Epithelial cell of proximal tubule (primary cell): ENCODE measurements at regions not wholly inside any gene's neighbourhood (a gene's known extent, or its start where the extent isn't known, plus 50 kb on each side); places are given as distances from the start of the nearest gene placed in this dataset.

ENCODE experiments used
- DNase-seq: peaks from one replicate; pipeline ENCODE4 v3.0.0-alpha.2; 2011; ENCODE audit warnings: low read depth
- H3K4me3 ChIP-seq: 2 replicates; pipeline ENCODE4 v1.5.1; 2011; ENCODE audit warnings: low read depth, mild to moderate bottlenecking, low read length
- TF ChIP-seq, protein P1 (sequence below): conservative IDR thresholded peaks from 2 replicates; pipeline ENCODE4 v1.5.1; 2012; ENCODE audit warnings: low read depth, mild to moderate bottlenecking, low read length

DNA sequence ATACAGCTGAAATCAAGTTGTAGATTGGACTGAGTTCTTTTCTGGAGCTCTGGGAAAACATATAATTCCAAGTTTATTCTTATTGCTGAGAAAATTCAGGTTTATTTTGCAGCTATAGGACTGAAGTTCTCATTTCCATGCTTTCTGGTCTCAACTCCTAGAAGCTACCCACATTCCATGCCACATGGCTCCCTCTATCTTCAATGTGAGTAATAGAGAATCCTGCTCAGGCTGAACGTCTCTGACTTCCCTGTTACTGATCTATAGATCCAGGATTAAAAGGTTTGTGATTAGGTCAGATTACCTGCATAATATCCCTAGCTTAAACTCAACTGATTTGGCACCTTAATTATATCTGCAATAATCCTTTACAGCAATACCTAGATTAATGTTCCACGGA, 453.8 kb upstream of the MC4R start:
- no peak overlapping the region for H3K4me3 ChIP-seq
- TF ChIP-seq, protein P1, sequence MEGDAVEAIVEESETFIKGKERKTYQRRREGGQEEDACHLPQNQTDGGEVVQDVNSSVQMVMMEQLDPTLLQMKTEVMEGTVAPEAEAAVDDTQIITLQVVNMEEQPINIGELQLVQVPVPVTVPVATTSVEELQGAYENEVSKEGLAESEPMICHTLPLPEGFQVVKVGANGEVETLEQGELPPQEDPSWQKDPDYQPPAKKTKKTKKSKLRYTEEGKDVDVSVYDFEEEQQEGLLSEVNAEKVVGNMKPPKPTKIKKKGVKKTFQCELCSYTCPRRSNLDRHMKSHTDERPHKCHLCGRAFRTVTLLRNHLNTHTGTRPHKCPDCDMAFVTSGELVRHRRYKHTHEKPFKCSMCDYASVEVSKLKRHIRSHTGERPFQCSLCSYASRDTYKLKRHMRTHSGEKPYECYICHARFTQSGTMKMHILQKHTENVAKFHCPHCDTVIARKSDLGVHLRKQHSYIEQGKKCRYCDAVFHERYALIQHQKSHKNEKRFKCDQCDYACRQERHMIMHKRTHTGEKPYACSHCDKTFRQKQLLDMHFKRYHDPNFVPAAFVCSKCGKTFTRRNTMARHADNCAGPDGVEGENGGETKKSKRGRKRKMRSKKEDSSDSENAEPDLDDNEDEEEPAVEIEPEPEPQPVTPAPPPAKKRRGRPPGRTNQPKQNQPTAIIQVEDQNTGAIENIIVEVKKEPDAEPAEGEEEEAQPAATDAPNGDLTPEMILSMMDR: no peak
- DNase-seq: no peak

DNA sequence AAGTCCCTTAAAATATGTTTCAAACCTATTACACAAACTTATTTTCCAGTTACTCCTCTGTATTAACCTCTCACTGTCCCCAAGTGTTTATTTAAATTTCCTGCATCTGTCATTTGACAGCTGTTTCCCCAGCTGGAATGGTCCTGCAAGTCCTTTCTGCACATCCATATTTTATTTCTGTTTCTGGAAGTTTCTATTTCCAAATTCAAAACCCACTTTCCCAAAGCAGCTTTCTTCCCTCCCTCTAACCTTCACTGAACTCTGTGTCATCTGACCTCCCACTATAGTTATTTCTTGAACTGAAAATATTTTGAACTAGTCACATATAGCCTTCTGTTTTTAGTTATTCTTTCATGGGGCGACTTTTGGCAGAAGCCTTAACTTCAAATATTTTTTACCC, 459.4 kb upstream of the MC4R start:
- TF ChIP-seq, protein P1: no peak
- DNase-seq: no peak
- H3K4me3 ChIP-seq: no peak overlapping the region

DNA sequence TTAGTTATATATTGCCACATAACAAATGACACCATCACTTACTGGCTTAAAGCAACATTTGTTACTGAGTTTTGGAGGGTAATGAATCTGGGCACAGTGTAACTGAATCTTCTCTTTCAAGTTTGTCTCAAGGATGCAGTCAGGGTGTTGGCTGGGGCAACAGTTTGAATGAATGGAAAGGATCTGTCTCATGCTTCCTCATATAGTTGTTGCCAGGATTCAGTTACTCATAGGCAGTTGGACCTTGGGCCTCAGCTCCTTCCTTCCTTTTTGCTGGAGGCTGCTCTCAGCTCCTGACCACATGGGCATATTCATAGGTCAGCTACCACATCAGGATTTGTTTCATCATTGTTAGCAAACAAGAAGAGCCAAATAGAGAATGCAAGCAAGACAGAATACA, 466.1 kb upstream of the MC4R start:
- no peak overlapping the region for H3K4me3 ChIP-seq
- DNase-seq: no peak
- TF ChIP-seq, protein P1: no peak

DNA sequence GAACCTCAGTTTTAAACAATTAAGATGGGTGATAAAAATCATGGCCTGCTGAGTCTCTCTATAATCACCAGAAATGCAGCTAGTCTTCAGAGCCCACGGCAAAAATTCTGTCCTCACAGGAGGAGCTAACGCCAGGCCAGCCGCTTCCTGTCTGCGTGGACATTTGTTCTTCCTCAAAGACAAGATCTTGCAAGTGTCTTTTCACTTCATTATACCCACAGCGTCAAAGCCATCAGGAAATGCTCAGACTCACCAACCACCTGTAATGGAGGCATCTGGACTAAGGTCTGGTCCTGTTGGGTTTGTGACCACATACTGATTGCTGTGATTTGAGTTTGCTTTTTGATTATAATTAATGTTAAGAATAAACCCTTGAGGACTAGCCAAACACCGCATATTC, 473.8 kb upstream of the MC4R start:
- TF ChIP-seq, protein P1: no peak
- H3K4me3 ChIP-seq: no peak overlapping the region
- no peak for DNase-seq

DNA sequence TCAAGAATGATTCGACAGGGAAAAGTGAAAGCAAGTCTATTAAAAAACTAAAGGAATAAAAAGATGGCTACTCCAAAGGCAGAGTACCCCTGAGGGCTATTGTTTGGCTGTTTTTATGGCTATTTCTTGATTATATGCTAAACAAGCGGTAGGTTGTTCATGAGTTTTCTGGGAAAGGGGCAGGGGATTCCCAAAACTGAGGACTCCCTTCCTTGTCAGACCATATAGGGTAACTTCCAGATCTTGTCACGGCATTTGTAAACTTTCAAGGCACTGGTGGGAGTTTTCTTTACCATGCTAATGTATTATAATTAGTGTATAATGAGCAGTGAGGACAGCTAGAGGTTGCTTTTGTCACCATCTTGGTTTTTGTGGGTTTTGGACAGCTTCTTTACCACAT, 474.9 kb upstream of the MC4R start:
- TF ChIP-seq, protein P1: no peak
- no peak overlapping the region for H3K4me3 ChIP-seq
- no peak for DNase-seq

DNA sequence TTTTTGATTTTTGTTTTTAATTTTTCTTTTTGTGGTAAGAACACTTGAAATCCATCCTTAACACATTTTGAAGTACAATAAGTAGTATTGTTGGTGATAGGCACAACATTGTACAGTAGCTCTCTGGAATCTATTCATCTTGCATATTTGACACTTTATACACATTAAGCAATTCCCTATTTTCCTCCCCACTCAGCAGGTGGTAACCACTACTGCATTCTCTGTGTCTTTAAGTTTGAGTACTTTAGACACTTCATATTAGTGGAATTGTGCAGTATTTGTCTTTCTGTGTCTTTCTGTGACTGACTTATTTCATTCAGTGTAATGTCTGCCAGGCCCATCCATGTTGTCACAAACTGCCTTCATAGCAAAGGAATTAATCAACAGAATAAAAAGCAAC, 471.7 kb upstream of the CDH20 start:
- H3K4me3 ChIP-seq: no peak overlapping the region
- TF ChIP-seq, protein P1: no peak
- DNase-seq: no peak

DNA sequence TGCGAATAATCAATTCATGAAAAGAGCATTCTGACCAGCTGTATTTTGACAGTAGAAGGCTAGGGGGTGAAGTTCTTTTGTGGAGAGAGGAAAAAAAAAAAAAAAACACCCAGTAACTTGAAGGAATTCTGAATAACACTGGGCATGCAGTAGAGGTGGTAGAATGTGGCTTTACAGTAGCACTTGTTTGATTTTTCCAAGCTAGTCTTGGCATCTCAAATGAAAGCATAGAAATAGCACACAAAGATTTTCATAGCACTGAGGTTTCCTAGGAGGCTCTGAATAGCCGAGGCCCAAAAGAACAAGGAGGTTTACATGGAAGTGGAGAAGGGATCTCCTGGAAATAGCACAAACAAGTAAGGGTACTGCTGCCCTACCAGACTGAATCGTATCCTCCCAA, 470.2 kb upstream of the CDH20 start:
- TF ChIP-seq, protein P1: no peak
- no peak for DNase-seq
- H3K4me3 ChIP-seq: no peak overlapping the region
